ENCODE measurements at regions not wholly inside any gene's neighbourhood (a gene's known extent, or its start where the extent isn't known, plus 50 kb on each side); places are given as distances from the start of the nearest gene placed in this dataset.

GRCh38 chr4:43742083-43742482 lies 706.5 kb downstream of the KCTD8 start:
- Histone ChIP-seq H3K9me3 (ENCODE audit: control insufficient read depth in 4 of 4, insufficient read depth in 3 of 4, low read length in 3 of 4) (no peaks in the 10 kb centered on the region), H3K36me3 (ENCODE audit: control insufficient read depth in 4 of 4, insufficient read depth in 4 of 4, low read length in 4 of 4) (no peaks in the 10 kb centered on the region), H3K4me3 (no peak overlapping the region), H3K9ac (ENCODE audit: insufficient read depth in 1 of 2, low read length in 2 of 2) (no peak overlapping the region), H3K27me3 (ENCODE audit: control insufficient read depth in 3 of 3, insufficient read depth in 3 of 3, low read length in 2 of 3) (no peaks in the 10 kb centered on the region), H3K4me1 (ENCODE audit: control insufficient read depth in 5 of 5, insufficient read depth in 5 of 5, low read length in 5 of 5) (no peaks in the 10 kb centered on the region), H3K27ac (ENCODE audit: low read depth in 1 of 2, low read length in 1 of 2) (no peak overlapping the region)
- TF ChIP-seq CTCF (IDR thresholded peaks at IDR 0.05; ENCODE audit: control extremely low read depth, extremely low read depth), result no peak
- DNase-seq, result no peak
- 60 to 63% methylated on average over 2 of the region's 2 CpGs for WGBS, 2 donors
- no peak for ATAC-seq (ENCODE audit: insufficient read depth, low FRiP score)

DNA sequence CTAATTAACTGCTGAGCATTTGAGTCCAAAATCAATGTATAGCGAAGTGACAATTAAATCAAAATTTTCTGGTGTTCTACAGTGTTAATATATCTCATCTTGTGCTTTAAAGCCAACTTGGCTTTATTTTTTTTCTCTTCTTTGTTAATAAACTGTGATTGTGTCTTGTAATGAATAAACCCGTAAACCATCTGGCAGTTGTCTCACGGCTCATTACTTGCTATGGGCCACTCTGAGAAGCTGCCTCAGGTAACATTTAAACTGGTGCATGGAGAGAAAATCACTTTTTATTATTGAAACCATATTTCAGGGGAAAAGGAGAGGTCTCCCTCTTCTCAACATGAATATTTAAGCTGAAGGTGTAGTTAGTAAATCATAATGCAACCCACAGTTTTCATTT lies 694.0 kb downstream of the KCTD8 start:
- no peak for DNase-seq
- no peak overlapping the region for H3K4me3 ChIP-seq
- no peak overlapping the region for H3K27ac ChIP-seq (ENCODE audit: low read depth in 1 of 2, low read length in 1 of 2)
- no peak for ATAC-seq (ENCODE audit: insufficient read depth, low FRiP score)
- no peak for TF ChIP-seq CTCF (IDR thresholded peaks at IDR 0.05; ENCODE audit: control extremely low read depth, extremely low read depth)
- no peaks in the 10 kb centered on the region for H3K4me1 ChIP-seq (ENCODE audit: control insufficient read depth in 5 of 5, insufficient read depth in 5 of 5, low read length in 5 of 5)
- H3K9ac ChIP-seq (ENCODE audit: insufficient read depth in 1 of 2, low read length in 2 of 2), result no peak overlapping the region
- H3K9me3 ChIP-seq (ENCODE audit: control insufficient read depth in 4 of 4, insufficient read depth in 3 of 4, low read length in 3 of 4), result no peaks in the 10 kb centered on the region
- H3K36me3 ChIP-seq (ENCODE audit: control insufficient read depth in 4 of 4, insufficient read depth in 4 of 4, low read length in 4 of 4), result no peaks in the 10 kb centered on the region
- WGBS, 2 donors, result 89% methylated on average over 3 of the region's 3 CpGs
- H3K27me3 ChIP-seq (ENCODE audit: control insufficient read depth in 3 of 3, insufficient read depth in 3 of 3, low read length in 2 of 3), result no peaks in the 10 kb centered on the region

GRCh38 chr4:43757147-43757546 lies 691.5 kb downstream of the KCTD8 start:
- Histone ChIP-seq H3K4me3 (no peak overlapping the region), H3K27me3 (ENCODE audit: control insufficient read depth in 3 of 3, insufficient read depth in 3 of 3, low read length in 2 of 3) (no peaks in the 10 kb centered on the region), H3K4me1 (ENCODE audit: control insufficient read depth in 5 of 5, insufficient read depth in 5 of 5, low read length in 5 of 5) (no peaks in the 10 kb centered on the region), H3K9ac (ENCODE audit: insufficient read depth in 1 of 2, low read length in 2 of 2) (no peak overlapping the region), H3K9me3 (ENCODE audit: control insufficient read depth in 4 of 4, insufficient read depth in 3 of 4, low read length in 3 of 4) (no peaks in the 10 kb centered on the region), H3K27ac (ENCODE audit: low read depth in 1 of 2, low read length in 1 of 2) (no peak overlapping the region), H3K36me3 (ENCODE audit: control insufficient read depth in 4 of 4, insufficient read depth in 4 of 4, low read length in 4 of 4) (no peaks in the 10 kb centered on the region)
- no peak for TF ChIP-seq CTCF (IDR thresholded peaks at IDR 0.05; ENCODE audit: control extremely low read depth, extremely low read depth)
- DNase-seq, result no peak
- ATAC-seq (ENCODE audit: insufficient read depth, low FRiP score), result no peak

DNA sequence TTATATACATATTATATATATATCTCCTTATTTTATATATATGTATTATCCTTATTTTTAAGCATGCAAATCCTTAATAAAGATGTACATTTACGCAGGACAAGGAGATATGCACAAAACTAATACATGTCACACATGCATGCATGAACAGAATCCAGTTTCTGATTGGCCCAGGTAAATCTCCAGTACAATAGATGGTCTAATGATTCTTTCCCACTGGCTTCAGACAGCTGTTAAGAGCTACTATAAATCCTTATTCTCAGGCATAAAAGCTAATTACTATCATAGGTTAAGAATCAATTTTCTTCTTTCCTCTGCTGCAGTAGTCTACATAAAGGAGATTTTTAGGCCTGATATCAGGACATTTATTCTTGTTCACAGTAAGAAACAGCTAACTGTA lies 689.8 kb downstream of the KCTD8 start:
- no peak overlapping the region for H3K27ac ChIP-seq (ENCODE audit: low read depth in 1 of 2, low read length in 1 of 2)
- DNase-seq, result no peak
- no peaks in the 10 kb centered on the region for H3K9me3 ChIP-seq (ENCODE audit: control insufficient read depth in 4 of 4, insufficient read depth in 3 of 4, low read length in 3 of 4)
- no peak overlapping the region for H3K4me3 ChIP-seq
- no peaks in the 10 kb centered on the region for H3K4me1 ChIP-seq (ENCODE audit: control insufficient read depth in 5 of 5, insufficient read depth in 5 of 5, low read length in 5 of 5)
- H3K36me3 ChIP-seq (ENCODE audit: control insufficient read depth in 4 of 4, insufficient read depth in 4 of 4, low read length in 4 of 4), result no peaks in the 10 kb centered on the region
- no peaks in the 10 kb centered on the region for H3K27me3 ChIP-seq (ENCODE audit: control insufficient read depth in 3 of 3, insufficient read depth in 3 of 3, low read length in 2 of 3)
- 94 to 97% methylated on average over 1 of the region's 1 CpG for whole genome bisulfite sequencing, 2 donors
- no peak for ATAC-seq (ENCODE audit: insufficient read depth, low FRiP score)
- TF ChIP-seq CTCF (IDR thresholded peaks at IDR 0.05; ENCODE audit: control extremely low read depth, extremely low read depth), result no peak
- no peak overlapping the region for H3K9ac ChIP-seq (ENCODE audit: insufficient read depth in 1 of 2, low read length in 2 of 2)

Data from lung (tissue), 11 donors.